HepG2 (cell line): ENCODE measurements at regions not wholly inside any gene's neighbourhood (a gene's known extent, or its start where the extent isn't known, plus 50 kb on each side); places are given as distances from the start of the nearest gene placed in this dataset.

Source experiments
- ATAC-seq: fragments of 200-7000 bp; cut with Tn5 transposase; 3 replicates; pipeline ENCODE4 v1.9.1; 2020; ENCODE audit warnings: mild to moderate bottlenecking, moderate library complexity
- BruUV-seq: library from RNA; stranded (reverse); fragments of 400-500 nt; replicated peaks from 2 replicates; lab custom pipeline; 2021; lab: Mats Ljungman, UMichigan
- CTCF ChIA-PET: fragments of 300-600 bp; formaldehyde crosslinking; extraction: SDS; loops from one replicate; lab custom pipeline; 2021; ENCODE audit warnings: low total read pairs, inconsistent platforms, low intra/inter-chr PET ratio; lab: Yijun Ruan, JAX
- POLR2A ChIA-PET: fragments of 350-600 bp; sonication (Branson Sonifier 250); formaldehyde crosslinking; loops from one replicate; lab custom pipeline; 2020; ENCODE audit warnings: antibody characterized with exemption, inconsistent platforms; lab: Yijun Ruan, JAX
- DNase-seq: peaks from one replicate; pipeline ENCODE4 v3.0.0-alpha.2; 2015; ENCODE audit warnings: low spot score
- FAIRE-seq: peaks from 3 replicates; lab custom pipeline; 2011; peaks lifted over from hg19 to GRCh38; lab: Jason Lieb, UNC
- H2AFZ ChIP-seq: one replicate; pipeline ENCODE4 v1.6.1; 2011; ENCODE audit warnings: low read length, inconsistent platforms
- H3K27ac ChIP-seq: fragments of 300-600 bp; 3 replicates; pipeline ENCODE4 v1.8.0; 2011; ENCODE audit warnings: mixed run types, mild to moderate bottlenecking, mixed read lengths, low read length, inconsistent platforms; ENCODE audit not compliant: insufficient read depth; ENCODE audit errors: extremely low read length
- H3K27me3 ChIP-seq, 2 experiments: fragments of 200-600 bp in 1 of 2; 2 replicates in 1 of 2; 3 replicates in 1 of 2; pipeline versions ENCODE4 v1.6.0 to v1.8.0; 2011; ENCODE audit warnings: low read length in 2 of 2, mild to moderate bottlenecking in 2 of 2, moderate library complexity in 2 of 2, inconsistent platforms in 1 of 2; ENCODE audit not compliant: insufficient read depth in 2 of 2, control insufficient read depth in 1 of 2
- H3K36me3 ChIP-seq, 2 experiments: fragments of 200-600 bp in 1 of 2; replicated peaks in 1 of 2; 2 replicates in 1 of 2; 3 replicates in 1 of 2; pipeline versions ENCODE4 v1.5.1 to v1.8.0; 2011; ENCODE audit warnings: low read length in 2 of 2, inconsistent platforms in 1 of 2; ENCODE audit not compliant: insufficient read depth in 2 of 2, control insufficient read depth in 1 of 2
- H3K4me1 ChIP-seq: 2 replicates; pipeline ENCODE4 v1.5.1; 2012; ENCODE audit warnings: low read length, inconsistent platforms; ENCODE audit not compliant: insufficient read depth
- H3K4me2 ChIP-seq: 2 replicates; pipeline ENCODE4 v1.6.0; 2011; ENCODE audit warnings: low read depth, low read length, inconsistent platforms
- H3K4me3 ChIP-seq, 3 experiments: fragments of 200-600 bp in 1 of 3; sonication (generic), shearing (Covaris generic) in 1 of 3; replicated peaks in 1 of 3; 2 replicates each; pipeline ENCODE4 v1.5.1; 2011 to 2016; ENCODE audit warnings: low read length in 3 of 3, inconsistent platforms in 2 of 3, low read depth in 2 of 3, mild to moderate bottlenecking in 2 of 3, control low read depth in 1 of 3, mixed read lengths in 1 of 3; ENCODE audit not compliant: insufficient read depth in 1 of 3
- H3K79me2 ChIP-seq: one replicate; pipeline ENCODE4 v1.6.1; 2011; ENCODE audit warnings: low read length, inconsistent platforms; ENCODE audit not compliant: insufficient read depth
- H3K9ac ChIP-seq: 2 replicates; pipeline ENCODE4 v1.6.0; 2011; ENCODE audit warnings: mild to moderate bottlenecking, low read depth, low read length, inconsistent platforms; ENCODE audit not compliant: insufficient read depth
- H3K9me3 ChIP-seq: 2 replicates; pipeline ENCODE4 v1.5.1; 2012; ENCODE audit warnings: mild to moderate bottlenecking, low read length
- H4K20me1 ChIP-seq: 2 replicates; pipeline ENCODE4 v1.6.0; 2011; ENCODE audit warnings: inconsistent platforms, mild to moderate bottlenecking, low read length, moderate library complexity; ENCODE audit not compliant: insufficient read depth
- AKAP8 ChIP-seq: sonication (generic); formaldehyde crosslinking; IDR thresholded peaks from 2 replicates; pipeline ENCODE4 v1.5.1; 2020; ENCODE audit warnings: mild to moderate bottlenecking, missing genetic modification reagents
- BATF2 ChIP-seq: sonication (generic); formaldehyde crosslinking; IDR thresholded peaks from 2 replicates; pipeline ENCODE4 v1.8.0; 2022; ENCODE audit warnings: mild to moderate bottlenecking, missing genetic modification reagents, moderate library complexity
- GPN1 ChIP-seq: sonication (generic); formaldehyde crosslinking; IDR thresholded peaks from 2 replicates; pipeline ENCODE4 v1.5.1; 2020; ENCODE audit warnings: missing genetic modification reagents, borderline replicate concordance
- GZF1 ChIP-seq: sonication (generic); formaldehyde crosslinking; IDR thresholded peaks from 2 replicates; pipeline ENCODE4 v1.5.1; 2020; ENCODE audit warnings: mild to moderate bottlenecking, missing genetic modification reagents
- MYPOP ChIP-seq: sonication (generic); formaldehyde crosslinking; IDR thresholded peaks from 2 replicates; pipeline ENCODE4 v1.8.1; 2023; ENCODE audit warnings: mild to moderate bottlenecking, moderate library complexity, missing genetic modification reagents
- NRL ChIP-seq: sonication (generic); formaldehyde crosslinking; IDR thresholded peaks from 2 replicates; pipeline ENCODE4 v1.5.0; 2020; ENCODE audit warnings: missing genetic modification reagents, mild to moderate bottlenecking, moderate library complexity, borderline replicate concordance
- SETDB1 ChIP-seq: sonication (generic); formaldehyde crosslinking; IDR thresholded peaks from 2 replicates; pipeline ENCODE4 v1.5.1; 2020; ENCODE audit warnings: missing genetic modification reagents, mild to moderate bottlenecking, borderline replicate concordance
- SIX4 ChIP-seq: sonication (generic); formaldehyde crosslinking; IDR thresholded peaks from 2 replicates; pipeline ENCODE4 v1.4.0; 2020; ENCODE audit warnings: missing genetic modification reagents
- TBP ChIP-seq: sonication (generic); formaldehyde crosslinking; IDR thresholded peaks from 2 replicates; pipeline ENCODE4 v1.5.0; 2020; ENCODE audit warnings: missing genetic modification reagents
- TFAP4 ChIP-seq: sonication (generic); IDR thresholded peaks from 2 replicates; pipeline ENCODE4 v1.6.1; 2016; ENCODE audit warnings: low read depth, borderline replicate concordance
- ZBTB38 ChIP-seq: sonication (generic); formaldehyde crosslinking; IDR thresholded peaks from 2 replicates; pipeline ENCODE4 v1.5.1; 2020; ENCODE audit warnings: mild to moderate bottlenecking, missing genetic modification reagents
- ZC3H4 ChIP-seq: sonication (generic); formaldehyde crosslinking; IDR thresholded peaks from 2 replicates; pipeline ENCODE4 v1.4.0; 2020; ENCODE audit warnings: missing genetic modification reagents, borderline replicate concordance
- ZNF24 ChIP-seq: fragments of 450-650 bp; IDR thresholded peaks from 2 replicates; pipeline ENCODE4 v1.6.1; 2017; ENCODE audit warnings: antibody characterized with exemption, mild to moderate bottlenecking
- ZNF44 ChIP-seq: sonication (generic); formaldehyde crosslinking; IDR thresholded peaks from 2 replicates; pipeline ENCODE4 v1.5.1; 2020; ENCODE audit warnings: mild to moderate bottlenecking, missing genetic modification reagents
- ZNF737 ChIP-seq: sonication (generic); formaldehyde crosslinking; IDR thresholded peaks from 2 replicates; pipeline ENCODE4 v1.5.0; 2020; ENCODE audit warnings: missing genetic modification reagents, mild to moderate bottlenecking, borderline replicate concordance
- WGBS: methylation state at CpG from one replicate; pipeline ENCODE4 v1.1.6; 2017; ENCODE audit warnings: low lambda C conversion rate; 5-methylcytosine and 5-hydroxymethylcytosine counted together
- in situ Hi-C: cut with HindIII; loops from 2 replicates; pipeline ENCODE4 v1.10.0; 2017; ENCODE audit warnings: low pct_unique_long_range_greater_than_20kb; ENCODE audit not compliant: extremely low pct_ligation_motif_present
- intact Hi-C: fragments of 100-400 bp; cut with micrococcal nuclease; formaldehyde crosslinking; loops from one replicate; pipeline ENCODE4 v1.10.0; 2022; ENCODE audit not compliant: unreplicated experiment
- TF ChIP-seq, protein P1 (sequence below): sonication (generic); formaldehyde crosslinking; IDR thresholded peaks from 2 replicates; pipeline ENCODE4 v1.8.0; 2022; ENCODE audit warnings: missing genetic modification reagents, low read depth, mild to moderate bottlenecking, borderline replicate concordance

DNA sequence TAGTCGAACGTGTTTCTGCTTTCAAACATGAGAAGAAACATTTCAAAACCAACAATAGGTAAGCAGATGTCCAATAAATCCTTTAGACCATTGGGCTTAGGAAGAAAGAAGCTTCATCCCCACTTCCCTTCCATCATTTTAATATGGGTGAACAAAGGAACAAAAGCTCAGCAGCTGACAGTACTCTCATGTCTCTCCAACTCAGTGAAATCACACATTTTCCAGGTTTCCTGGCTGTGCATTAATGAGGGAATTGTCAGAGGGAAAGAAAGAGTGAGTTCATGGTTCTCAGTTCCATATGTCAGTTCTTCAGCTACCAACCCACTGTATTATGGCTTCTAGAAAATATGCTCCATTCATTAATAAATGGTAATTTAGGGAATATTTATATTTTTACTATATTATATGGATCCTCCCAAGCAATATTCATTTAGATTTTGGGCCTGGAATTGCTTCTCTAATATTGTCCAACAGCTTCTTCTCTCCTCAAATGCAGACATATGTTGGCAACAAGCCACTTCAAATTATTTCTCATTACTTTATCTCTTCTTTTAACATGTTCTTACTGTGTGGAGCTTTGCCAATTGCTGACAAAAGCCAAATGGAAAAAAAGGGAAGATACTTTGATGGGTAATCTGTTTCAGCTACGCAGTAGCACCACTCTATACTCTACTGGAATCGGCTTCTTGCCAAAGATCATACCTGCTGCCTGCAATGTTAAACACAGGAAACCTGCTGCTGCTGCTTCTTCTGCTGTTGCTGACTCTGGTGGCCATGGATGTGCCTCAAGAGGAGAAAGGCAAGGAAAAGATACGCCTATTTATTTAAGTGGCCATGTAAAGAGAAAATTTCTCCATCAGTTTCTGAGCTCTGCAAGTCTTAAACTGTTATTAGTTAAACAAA lies 1757.6 kb downstream of the ARAP2 start:
- no peak overlapping the region for H3K4me2 ChIP-seq
- no peaks in the 10 kb centered on the region for H3K79me2 ChIP-seq
- POLR2A ChIA-PET: no interaction called here
- no peaks in the 10 kb centered on the region for H3K4me1 ChIP-seq
- no peak overlapping the region for H3K9ac ChIP-seq
- H2AFZ ChIP-seq: no peak overlapping the region
- no peaks in the 10 kb centered on the region for H4K20me1 ChIP-seq
- H3K36me3 ChIP-seq: no peaks in the 10 kb centered on the region
- ATAC-seq (no peak), DNase-seq (no peak), FAIRE-seq (no peak)
- BruUV-seq: no TSS peak
- no peak for TF ChIP-seq MYPOP (CRISPR knock-in tag)
- no peak for TF ChIP-seq SETDB1
- TF ChIP-seq, protein P1, sequence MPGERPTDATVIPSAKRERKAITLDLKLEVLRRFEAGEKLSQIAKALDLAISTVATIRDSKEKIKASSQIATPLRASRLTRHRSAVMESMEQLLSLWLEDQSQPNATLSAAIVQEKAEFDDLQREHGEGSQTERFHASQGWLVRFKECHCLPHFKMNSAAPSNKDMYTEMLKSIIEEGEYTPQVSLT: no peak
- TF ChIP-seq BATF2: no peak
- no peak for TF ChIP-seq ZNF44 (CRISPR knock-in tag)
- TF ChIP-seq SIX4 (CRISPR knock-in tag): no peak
- TF ChIP-seq NRL: no peak
- no peak for TF ChIP-seq GPN1 (CRISPR knock-in tag)
- TF ChIP-seq ZC3H4 (CRISPR knock-in tag): no peak
- no peak for TF ChIP-seq TFAP4
- no peak for TF ChIP-seq ZNF24
- TF ChIP-seq TBP (CRISPR knock-in tag): no peak
- no peak for TF ChIP-seq ZBTB38 (CRISPR knock-in tag)
- no peak for TF ChIP-seq GZF1
- TF ChIP-seq ZNF737 (CRISPR knock-in tag): no peak
- TF ChIP-seq AKAP8 (CRISPR knock-in tag): no peak
- WGBS: 0% methylated on average over 5 of the region's 5 CpGs
- H3K27me3 ChIP-seq: no peaks in the 10 kb centered on the region
- H3K4me3 ChIP-seq: no peak overlapping the region
- intact Hi-C loops: no loop called here
- in situ Hi-C loops: no loop called here
- CTCF ChIA-PET: no interaction called here
- no peak overlapping the region for H3K27ac ChIP-seq
- H3K9me3 ChIP-seq: no peaks in the 10 kb centered on the region
